ENCODE measurements at regions not wholly inside any gene's neighbourhood (a gene's known extent, or its start where the extent isn't known, plus 50 kb on each side); places are given as distances from the start of the nearest gene placed in this dataset.

DNA sequence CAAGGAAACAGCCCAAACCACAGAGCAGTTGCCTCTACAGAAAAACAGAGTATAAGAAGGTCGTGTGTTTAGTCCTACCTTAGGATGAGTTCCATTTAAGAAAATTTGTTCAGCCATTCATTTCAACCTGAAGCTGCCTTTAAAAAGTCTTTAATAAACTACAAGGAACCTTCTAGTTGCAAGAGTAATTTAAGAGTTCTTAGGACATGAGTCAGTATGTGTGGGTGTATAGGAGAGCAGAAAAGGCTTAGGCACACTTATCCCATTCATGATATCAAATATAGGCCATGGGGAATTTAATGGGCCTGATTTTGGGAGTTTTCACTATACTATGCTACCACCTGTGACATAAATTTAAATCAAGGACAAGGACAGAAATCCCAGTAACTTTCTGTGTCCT is 496.8 kb downstream of the TFEC start:
- TF ChIP-seq CTCF (IDR thresholded peaks at IDR 0.05; ENCODE audit: insufficient read depth, low read length) = no peak
- TF ChIP-seq REST (IDR thresholded peaks at IDR 0.05; ENCODE audit: insufficient replicate concordance, low read depth) = no peak
- TF ChIP-seq GABPA (IDR thresholded peaks at IDR 0.05; ENCODE audit: low read depth) = no peak
- no peak for TF ChIP-seq POLR2AphosphoS5 (IDR thresholded peaks at IDR 0.05; ENCODE audit: low read depth)

All from HL-60 (cell line).